ENCODE measurements at regions not wholly inside any gene's neighbourhood (a gene's known extent, or its start where the extent isn't known, plus 50 kb on each side); places are given as distances from the start of the nearest gene placed in this dataset.

GRCh38 chr9:88267283-88267682 lies 121.0 kb upstream of the SPIN1 start:
- TF ChIP-seq, protein P1, sequence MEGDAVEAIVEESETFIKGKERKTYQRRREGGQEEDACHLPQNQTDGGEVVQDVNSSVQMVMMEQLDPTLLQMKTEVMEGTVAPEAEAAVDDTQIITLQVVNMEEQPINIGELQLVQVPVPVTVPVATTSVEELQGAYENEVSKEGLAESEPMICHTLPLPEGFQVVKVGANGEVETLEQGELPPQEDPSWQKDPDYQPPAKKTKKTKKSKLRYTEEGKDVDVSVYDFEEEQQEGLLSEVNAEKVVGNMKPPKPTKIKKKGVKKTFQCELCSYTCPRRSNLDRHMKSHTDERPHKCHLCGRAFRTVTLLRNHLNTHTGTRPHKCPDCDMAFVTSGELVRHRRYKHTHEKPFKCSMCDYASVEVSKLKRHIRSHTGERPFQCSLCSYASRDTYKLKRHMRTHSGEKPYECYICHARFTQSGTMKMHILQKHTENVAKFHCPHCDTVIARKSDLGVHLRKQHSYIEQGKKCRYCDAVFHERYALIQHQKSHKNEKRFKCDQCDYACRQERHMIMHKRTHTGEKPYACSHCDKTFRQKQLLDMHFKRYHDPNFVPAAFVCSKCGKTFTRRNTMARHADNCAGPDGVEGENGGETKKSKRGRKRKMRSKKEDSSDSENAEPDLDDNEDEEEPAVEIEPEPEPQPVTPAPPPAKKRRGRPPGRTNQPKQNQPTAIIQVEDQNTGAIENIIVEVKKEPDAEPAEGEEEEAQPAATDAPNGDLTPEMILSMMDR (conservative IDR thresholded peaks at IDR 0.05; ENCODE audit: low read depth, low read length): no peak
- TF ChIP-seq EZH2phosphoT487 (IDR thresholded peaks at IDR 0.05; ENCODE audit: borderline replicate concordance, low read length): no peak
- no peak for TF ChIP-seq EZH2 (IDR thresholded peaks at IDR 0.05; ENCODE audit: low read length, unreplicated experiment)
